ENCODE measurements at regions not wholly inside any gene's neighbourhood (a gene's known extent, or its start where the extent isn't known, plus 50 kb on each side); places are given as distances from the start of the nearest gene placed in this dataset.

GRCh38 chr20:24203526-24204183, 215.1 kb upstream of the GGTLC1 start:
- Histone ChIP-seq H3K4me2 (replicated peaks; ENCODE audit: low read depth, low read length, poor library complexity, severe bottlenecking) (no peak overlapping the region), H3K4me1 (ENCODE audit: control insufficient read depth in 2 of 2, insufficient read depth in 2 of 2, low read length in 2 of 2) (no peaks in the 10 kb centered on the region), H4K20me1 (ENCODE audit: control insufficient read depth, insufficient read depth, low read length, poor library complexity, severe bottlenecking) (no peaks in the 10 kb centered on the region), H3K27me3 (replicated peaks in 1 of 4; ENCODE audit: control extremely low read depth in 1 of 4, control insufficient read depth in 3 of 4, insufficient read depth in 4 of 4, low read length in 3 of 4) (no peaks in the 10 kb centered on the region), H2AFZ (ENCODE audit: insufficient read depth, low read depth, low read length, poor library complexity, severe bottlenecking) (no peak overlapping the region), H3K36me3 (replicated peaks in 1 of 2; ENCODE audit: control extremely low read depth in 1 of 2, control insufficient read depth in 1 of 2, extremely low read depth in 1 of 2, insufficient read depth in 2 of 2, low read length in 1 of 2) (no peaks in the 10 kb centered on the region), H3K9me3 (ENCODE audit: control extremely low read depth in 1 of 3, control insufficient read depth in 2 of 3, insufficient read depth in 1 of 3, low read length in 2 of 3) (peaks cover 0 to 7% (median 0%) of the 10 kb centered on the region in 3 donors), H3K4me3 (ENCODE audit: control extremely low read depth in 1 of 5, extremely low read depth in 1 of 5, insufficient read depth in 1 of 5, low read depth in 2 of 5, low read length in 4 of 5) (no peak overlapping the region), H3K9ac (ENCODE audit: low read length) (no peak overlapping the region), H3K79me2 (ENCODE audit: control insufficient read depth, insufficient read depth, low read length) (no peaks in the 10 kb centered on the region), H3K27ac (ENCODE audit: low read length in 2 of 2) (no peak overlapping the region)
- Mint-ChIP-seq H3K27me3 (peaks cover 12% of the 10 kb centered on the region), H3K27ac (no peak overlapping the region), H3K9me3 (ENCODE audit: insufficient read depth) (peaks cover 11% of the 10 kb centered on the region), H3K4me1 (no peaks in the 10 kb centered on the region), H3K4me3 (no peak overlapping the region)
- TF ChIP-seq EZH2 (IDR thresholded peaks at IDR 0.05; ENCODE audit: borderline replicate concordance, insufficient read depth, low read depth, low read length, poor library complexity, severe bottlenecking) (no peak), CTCF (IDR thresholded peaks at IDR 0.05) (no peak)
- ChIA-PET CTCF (no interaction called here), POLR2A (no interaction called here)
- intact Hi-C loops (cut with micrococcal nuclease) = no loop called here
- 82% methylated on average over 5 of the region's 7 CpGs for WGBS (ENCODE audit: insufficient coverage)
- no peak for ATAC-seq (ENCODE audit: low read depth)
- no peak for DNase-seq

GRCh38 chr20:24199501-24199900, 210.9 kb upstream of the GGTLC1 start:
- POLR2A ChIA-PET = no interaction called here

More at GRCh38 chr20:24199501-24199900, 210.9 kb upstream of the GGTLC1 start:
- TF ChIP-seq CTCF (IDR thresholded peaks at IDR 0.05) = no peak
- no peak for TF ChIP-seq EZH2 (IDR thresholded peaks at IDR 0.05; ENCODE audit: borderline replicate concordance, insufficient read depth, low read depth, low read length, poor library complexity, severe bottlenecking)
- Mint-ChIP-seq H3K4me3 (no peak overlapping the region), H3K27ac (no peak overlapping the region), H3K4me1 (no peaks in the 10 kb centered on the region), H3K27me3 (peaks cover 22% of the 10 kb centered on the region), H3K9me3 (ENCODE audit: insufficient read depth) (peaks cover 1% of the 10 kb centered on the region)
- Histone ChIP-seq H3K4me2 (replicated peaks; ENCODE audit: low read depth, low read length, poor library complexity, severe bottlenecking) (no peak overlapping the region), H3K79me2 (ENCODE audit: control insufficient read depth, insufficient read depth, low read length) (no peaks in the 10 kb centered on the region), H3K27me3 (replicated peaks in 1 of 4; ENCODE audit: control extremely low read depth in 1 of 4, control insufficient read depth in 3 of 4, insufficient read depth in 4 of 4, low read length in 3 of 4) (peaks cover 0 to 1% (median 0%) of the 10 kb centered on the region in 4 experiments), H3K36me3 (replicated peaks in 1 of 2; ENCODE audit: control extremely low read depth in 1 of 2, control insufficient read depth in 1 of 2, extremely low read depth in 1 of 2, insufficient read depth in 2 of 2, low read length in 1 of 2) (no peaks in the 10 kb centered on the region), H3K27ac (ENCODE audit: low read length in 2 of 2) (no peak overlapping the region), H3K4me1 (ENCODE audit: control insufficient read depth in 2 of 2, insufficient read depth in 2 of 2, low read length in 2 of 2) (no peaks in the 10 kb centered on the region), H4K20me1 (ENCODE audit: control insufficient read depth, insufficient read depth, low read length, poor library complexity, severe bottlenecking) (no peaks in the 10 kb centered on the region), H2AFZ (ENCODE audit: insufficient read depth, low read depth, low read length, poor library complexity, severe bottlenecking) (no peak overlapping the region), H3K4me3 (ENCODE audit: control extremely low read depth in 1 of 5, extremely low read depth in 1 of 5, insufficient read depth in 1 of 5, low read depth in 2 of 5, low read length in 4 of 5) (no peak overlapping the region), H3K9ac (ENCODE audit: low read length) (no peak overlapping the region), H3K9me3 (ENCODE audit: control extremely low read depth in 1 of 3, control insufficient read depth in 2 of 3, insufficient read depth in 1 of 3, low read length in 2 of 3) (no peaks in the 10 kb centered on the region)
- DNase-seq (no peak), ATAC-seq (ENCODE audit: low read depth) (no peak)
- 97% methylated on average over 5 of the region's 6 CpGs for WGBS (ENCODE audit: insufficient coverage)
- intact Hi-C loops (cut with micrococcal nuclease) = no loop called here
- CTCF ChIA-PET = no interaction called here
